GM18858 (cell line): ENCODE measurements at regions not wholly inside any gene's neighbourhood (a gene's known extent, or its start where the extent isn't known, plus 50 kb on each side); places are given as distances from the start of the nearest gene placed in this dataset.
"Not testable (repeated sequence)": the region's sequence is repeated elsewhere in the genome, so short reads cannot be mapped to it uniquely, and the experiment has no call there.

Experiments
- ATAC-seq: cut with Tn5 transposase; IDR thresholded peaks from one replicate; pipeline ENCODE4 v1.9.1; 2021; ENCODE audit not compliant: unreplicated experiment

DNA sequence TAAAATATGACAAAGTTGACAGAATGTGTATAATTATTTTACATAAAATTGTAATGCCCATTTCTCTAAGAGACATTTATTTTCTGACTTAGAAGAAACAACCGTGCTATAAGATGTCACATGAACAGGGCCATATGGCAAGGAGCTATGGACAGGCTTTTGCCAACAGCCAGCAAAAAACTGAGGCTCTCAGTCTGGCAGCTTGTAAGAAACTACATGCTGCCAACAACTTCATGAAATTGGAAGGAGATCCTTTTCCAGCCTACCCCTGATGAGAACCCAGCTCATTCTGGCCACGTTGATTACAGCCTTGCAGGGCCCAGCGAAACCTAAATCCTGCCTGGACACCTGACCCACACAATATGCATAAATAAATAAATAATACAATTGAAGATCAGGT lies 250.3 kb upstream of the ARSJ start:
- ATAC-seq, result no peak

DNA sequence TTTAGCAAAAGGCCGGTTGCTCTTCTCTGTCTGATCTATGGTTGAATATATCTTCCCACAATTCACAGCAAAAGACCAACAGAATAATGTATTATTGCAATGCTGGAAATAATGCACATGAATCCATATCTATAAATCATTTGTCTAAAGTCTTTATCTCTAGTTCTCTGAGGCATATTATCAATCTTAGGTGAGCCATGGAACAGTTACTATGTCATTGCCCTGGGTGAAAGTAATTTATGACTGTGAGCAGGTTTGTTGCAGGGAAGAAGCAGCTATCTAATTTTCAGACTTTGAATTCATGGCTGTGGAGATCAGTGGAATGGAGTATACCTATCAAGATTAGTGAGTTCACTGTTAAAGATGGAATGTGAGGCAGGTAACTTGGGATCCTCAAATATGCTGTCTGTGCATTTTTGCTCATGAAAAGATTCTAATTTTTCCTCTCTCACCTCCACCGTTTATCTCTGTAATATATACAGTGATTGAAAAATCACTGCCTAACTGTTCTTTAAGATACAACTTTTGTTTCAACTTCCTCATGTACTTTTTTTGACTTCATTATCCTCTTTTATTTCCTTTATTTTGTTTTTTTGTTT lies 256.8 kb upstream of the ARSJ start:
- ATAC-seq, result no peak

DNA sequence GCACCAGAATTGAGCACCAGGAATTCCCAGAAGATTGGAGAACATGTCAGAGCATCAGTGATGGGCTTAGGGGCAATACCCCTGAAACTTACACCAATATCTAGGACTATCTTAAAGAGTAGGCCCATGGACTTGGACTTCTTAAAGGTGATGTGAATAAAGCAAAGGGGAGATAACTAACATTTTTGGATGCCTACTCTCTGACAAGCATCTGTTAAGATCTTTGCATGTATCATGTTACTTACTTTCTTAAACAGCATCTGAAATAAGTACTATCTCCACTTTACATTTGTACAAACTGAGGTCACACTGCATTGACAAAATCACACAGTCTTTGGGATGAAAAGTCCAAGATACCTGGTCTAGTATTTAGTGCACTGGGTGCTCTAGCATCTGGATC lies 258.6 kb upstream of the ARSJ start:
- no peak for ATAC-seq

DNA sequence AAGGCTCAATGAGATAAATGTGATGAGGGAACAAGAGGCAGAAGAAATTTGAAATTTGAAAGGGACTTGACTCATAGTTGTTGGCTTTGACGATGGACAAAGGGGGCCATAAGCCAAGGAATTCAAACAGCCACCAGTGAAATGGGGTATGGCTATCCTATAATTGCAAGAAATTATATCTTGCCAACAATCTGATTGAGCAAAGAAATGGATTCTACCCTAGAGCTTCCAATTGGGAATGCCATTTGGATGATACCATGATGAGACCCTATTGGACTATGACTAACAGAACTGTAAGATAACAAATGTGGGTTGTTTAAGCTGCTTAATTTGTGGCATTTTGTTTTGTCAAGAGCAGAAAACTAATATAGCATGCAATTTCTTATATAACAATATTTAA lies 270.1 kb upstream of the ARSJ start:
- ATAC-seq, result no peak

DNA sequence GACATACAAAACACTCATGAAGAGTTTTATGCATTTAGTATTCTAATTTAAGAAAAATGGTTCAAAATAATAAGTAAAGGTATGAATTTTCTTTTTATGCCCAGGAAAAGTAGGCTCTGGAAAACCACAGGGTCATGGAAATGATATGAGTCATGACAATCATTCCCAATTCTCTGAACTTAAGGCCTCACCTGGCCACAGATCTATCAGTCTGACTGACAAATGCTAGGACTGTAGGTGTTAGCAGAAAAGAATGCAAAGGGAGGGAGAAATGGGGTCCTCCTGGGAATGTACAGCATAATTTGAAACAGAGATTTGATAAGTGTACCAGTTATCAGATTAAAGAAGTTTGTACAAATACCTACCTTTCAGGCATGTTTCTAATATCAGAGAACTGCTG lies 270.5 kb upstream of the ARSJ start:
- ATAC-seq, result no peak

DNA sequence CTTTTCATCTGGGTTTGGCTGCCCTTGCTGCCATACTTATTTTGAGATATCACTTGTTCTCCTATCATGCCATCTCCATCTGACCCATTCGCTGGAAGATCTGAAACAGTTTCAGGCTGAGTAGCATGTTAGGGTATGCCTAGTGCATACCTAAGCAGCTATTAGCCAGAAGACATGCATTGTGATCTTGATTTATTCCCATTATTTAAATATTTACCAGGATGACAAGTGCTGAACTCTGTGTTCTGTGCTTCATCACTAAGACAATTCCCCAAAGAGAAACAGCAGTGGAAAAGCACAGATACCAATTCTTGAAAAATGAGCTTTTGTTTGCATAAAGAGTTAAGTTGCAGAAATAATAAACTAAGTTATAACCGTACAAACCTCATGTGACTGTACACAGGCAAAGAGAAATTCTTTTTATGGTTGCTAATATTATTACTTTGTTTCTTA lies 271.0 kb upstream of the ARSJ start:
- ATAC-seq, result no peak

DNA sequence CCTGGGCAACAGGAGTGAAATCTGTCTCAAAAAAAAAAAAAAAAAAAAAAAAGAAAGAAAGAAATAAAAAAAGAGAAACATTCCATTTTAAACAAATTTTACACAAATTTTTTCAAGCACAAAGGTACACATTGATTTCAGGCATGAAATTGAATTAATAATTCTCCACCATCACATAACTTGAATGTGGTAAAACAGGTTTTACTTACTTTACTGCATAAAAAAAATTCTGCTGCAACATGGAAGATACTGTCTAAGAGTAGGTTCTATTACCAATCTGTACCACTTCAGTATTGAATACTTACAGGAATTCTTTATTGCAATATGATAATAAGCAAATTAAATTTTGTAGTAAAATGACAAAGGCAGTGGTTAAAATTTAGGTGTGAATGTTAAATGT lies 271.6 kb upstream of the ARSJ start:
- ATAC-seq, result no peak

DNA sequence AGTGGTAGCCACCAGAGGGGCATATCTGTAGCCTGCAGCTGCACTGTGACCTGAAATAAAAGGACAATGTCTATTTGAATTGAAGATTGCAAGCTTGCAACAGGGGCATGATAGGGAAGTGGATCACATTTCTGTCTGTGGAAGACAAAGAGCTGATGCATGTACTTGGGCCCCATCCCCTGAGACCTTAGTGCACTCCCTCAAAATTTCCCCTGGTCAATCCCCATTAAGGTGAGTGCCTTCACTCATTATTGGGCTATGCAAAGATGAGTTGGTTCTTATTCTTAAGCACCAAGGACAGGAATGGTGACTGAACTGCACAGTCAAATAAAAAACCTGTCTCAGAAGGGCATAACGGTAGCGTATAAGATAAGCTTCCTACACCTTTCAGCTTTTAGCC lies 273.1 kb upstream of the ARSJ start:
- no peak for ATAC-seq

DNA sequence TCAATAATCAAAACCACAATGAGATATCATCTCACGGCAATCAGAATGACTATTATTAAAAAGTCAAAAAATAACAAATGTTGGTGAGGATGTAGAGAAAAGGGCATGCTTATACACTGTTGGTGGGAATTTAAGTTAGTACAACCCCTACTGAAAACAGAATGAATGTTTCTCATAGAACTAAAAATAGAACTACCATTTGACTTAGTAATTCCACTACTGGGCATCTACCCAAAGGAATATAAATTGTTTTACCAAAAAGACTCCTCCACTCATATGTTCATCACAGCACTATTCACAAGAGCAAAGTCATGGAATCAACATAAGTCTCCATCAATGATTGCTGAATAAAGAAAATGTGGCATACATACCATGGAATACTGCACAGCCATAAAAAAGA lies 278.1 kb upstream of the ARSJ start:
- no peak for ATAC-seq

DNA sequence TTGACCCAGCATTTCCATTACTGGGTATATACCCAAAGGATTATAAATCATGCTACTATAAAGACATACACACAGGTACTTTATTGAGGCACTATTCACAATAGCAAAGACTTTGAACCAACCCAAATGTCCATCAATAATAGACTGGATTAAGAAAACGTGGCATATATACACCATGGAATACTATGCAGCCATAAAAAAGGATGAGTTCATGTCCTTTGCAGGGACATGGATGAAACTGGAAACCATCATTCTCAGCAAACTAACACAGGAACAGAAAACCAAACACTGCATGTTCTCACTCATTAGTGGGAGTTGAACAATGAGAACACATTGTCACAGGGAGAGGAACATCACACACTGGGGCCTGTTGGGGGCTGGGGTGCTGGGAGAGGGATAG lies 283.0 kb upstream of the ARSJ start:
- ATAC-seq, result not testable (repeated sequence)

DNA sequence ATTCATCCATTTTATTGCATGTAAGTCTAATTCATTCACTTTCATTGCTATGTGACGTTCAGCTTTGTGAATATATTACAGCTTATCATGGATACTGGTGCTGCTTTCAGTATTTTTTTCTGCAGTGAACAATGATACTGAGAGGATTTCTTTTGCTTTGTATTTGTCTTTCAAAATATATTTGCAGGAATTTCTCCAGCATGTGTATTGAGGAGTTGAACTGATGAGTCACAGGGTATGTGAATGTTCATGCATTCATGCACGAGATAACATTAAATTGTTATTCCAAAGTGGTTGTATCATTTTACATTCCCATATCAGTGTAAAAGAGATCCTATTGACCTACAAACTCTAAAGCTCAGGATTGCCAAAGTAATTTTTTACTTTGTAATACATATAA lies 283.8 kb upstream of the ARSJ start:
- no peak for ATAC-seq

DNA sequence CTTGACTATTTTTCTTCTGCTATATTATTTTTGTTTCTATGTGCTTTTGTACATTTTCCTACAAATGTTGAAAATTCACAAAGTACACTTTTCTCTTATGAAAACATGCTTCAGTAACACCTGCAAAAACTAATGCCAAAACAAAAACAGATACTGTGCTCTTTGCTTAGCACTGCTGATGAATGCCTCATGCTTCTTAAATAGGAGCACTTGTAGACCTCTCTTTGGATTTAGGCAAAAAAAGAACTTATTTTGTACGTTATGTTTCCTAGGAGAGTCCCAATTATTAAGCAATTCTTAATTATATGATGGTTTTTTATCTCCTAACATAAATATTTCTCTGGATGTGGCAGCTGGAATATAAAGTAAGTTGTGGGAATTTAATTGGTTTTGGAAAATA lies 285.0 kb upstream of the ARSJ start:
- ATAC-seq, result no peak

DNA sequence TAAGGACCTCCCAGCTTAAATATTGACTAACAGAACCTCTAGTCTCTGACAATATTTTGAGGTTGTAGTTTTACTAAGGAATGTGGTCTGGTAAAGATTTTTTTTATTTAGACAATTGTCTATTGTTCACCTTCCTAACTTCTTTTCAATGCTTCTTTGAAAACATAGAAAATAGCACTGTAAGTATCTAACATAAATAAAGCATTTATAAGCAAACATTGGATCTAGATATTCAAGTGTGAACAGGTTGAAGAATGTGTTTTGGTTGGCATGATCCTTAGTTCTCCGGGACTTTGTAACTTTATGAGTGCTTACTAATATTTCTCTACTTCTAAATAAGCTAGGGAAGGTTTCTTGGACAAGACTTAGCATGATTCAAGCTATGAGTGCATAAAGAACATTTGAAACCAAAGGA lies 285.4 kb upstream of the ARSJ start:
- no peak for ATAC-seq

DNA sequence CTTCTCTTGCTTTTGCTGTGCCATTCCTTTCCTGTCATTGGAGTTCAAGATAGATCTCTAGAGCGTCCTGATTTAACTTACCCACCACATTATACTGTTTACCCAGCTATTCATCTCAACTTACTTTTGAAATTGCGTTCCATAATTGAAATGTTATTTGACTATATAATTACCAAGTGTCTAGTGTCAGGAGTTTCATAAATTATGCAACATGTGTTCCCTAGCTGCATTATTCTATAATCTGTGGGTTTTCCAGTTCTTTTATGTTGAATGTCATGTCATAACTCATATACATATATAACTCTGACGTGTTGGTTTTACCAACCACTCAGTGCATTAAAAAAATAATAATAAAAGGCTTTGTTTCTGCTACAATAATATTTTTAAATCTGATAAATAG lies 285.9 kb upstream of the ARSJ start:
- no peak for ATAC-seq

DNA sequence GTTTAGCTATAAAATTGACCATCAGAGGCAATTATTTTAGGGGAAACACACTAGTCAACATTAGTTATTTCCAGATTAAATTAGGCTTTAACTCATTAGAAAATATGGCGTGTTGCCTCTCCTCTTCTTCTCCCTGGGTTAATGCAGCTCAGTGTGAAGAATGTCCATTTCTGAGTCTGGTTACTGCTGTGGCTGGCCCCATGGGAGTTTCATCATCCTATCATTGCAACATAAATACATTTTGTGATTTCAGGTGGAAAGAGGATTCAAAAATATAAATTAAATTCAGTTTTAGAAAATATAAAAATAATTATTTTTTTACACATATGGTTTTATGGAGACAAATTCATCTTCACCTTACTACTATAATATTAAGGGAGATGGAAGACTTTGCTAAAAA lies 288.5 kb upstream of the ARSJ start:
- ATAC-seq, result no peak

DNA sequence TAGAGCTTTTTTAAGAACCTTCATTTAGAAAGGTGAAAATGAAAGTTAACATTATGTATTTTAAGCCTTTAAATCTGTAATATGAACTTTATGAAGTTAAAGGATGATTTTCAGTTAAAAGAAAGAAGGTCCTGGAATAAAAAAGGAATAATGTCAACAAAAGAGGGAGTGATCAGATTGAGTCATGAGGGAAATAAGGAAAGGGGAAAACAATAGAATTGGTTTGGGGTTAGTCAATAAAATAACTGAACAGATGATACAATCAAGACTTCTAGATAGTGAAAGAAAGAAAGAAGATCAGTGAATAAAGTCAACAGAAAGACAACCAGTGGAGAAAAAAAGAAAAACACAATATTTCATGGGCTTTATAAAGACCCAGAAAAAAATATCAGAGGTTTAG lies 291.6 kb upstream of the ARSJ start:
- no peak for ATAC-seq

DNA sequence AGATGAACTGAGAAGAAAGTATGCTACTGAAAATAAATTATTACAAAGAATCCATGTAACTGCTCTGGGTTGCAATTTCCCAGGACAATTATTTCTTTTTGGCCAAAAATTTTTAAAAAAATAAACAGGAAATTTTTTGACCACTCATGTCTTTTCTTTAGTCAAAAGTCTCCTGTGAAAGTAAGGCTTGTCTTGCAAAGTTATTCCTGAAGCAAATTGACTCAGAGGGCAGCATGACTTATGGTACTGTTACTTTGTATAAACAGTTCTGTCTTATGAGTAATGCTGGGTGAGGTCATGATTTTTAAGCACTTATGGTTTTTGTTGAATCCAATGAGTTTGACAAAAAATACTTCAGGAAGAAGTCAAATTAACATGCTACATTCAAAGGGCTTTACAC lies 292.8 kb upstream of the ARSJ start:
- no peak for ATAC-seq

DNA sequence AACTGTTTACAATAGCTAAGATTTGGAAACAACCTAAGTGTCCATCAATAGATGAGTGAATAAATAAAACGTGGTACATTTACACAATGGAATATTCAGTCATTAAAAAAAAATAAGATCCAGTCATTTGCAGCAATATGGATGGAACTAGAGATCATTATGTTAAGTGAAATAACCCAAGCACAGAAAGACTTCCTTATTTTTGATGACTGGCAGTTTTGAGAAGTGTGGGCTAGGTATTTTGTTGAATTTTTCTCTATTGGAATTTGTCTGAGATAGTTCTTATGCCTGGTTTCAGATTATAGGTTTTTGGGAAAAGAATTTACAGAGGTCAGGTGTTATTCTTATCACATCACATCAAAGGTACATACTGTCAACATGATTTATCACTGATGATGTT lies 293.8 kb upstream of the ARSJ start:
- ATAC-seq, result no peak

DNA sequence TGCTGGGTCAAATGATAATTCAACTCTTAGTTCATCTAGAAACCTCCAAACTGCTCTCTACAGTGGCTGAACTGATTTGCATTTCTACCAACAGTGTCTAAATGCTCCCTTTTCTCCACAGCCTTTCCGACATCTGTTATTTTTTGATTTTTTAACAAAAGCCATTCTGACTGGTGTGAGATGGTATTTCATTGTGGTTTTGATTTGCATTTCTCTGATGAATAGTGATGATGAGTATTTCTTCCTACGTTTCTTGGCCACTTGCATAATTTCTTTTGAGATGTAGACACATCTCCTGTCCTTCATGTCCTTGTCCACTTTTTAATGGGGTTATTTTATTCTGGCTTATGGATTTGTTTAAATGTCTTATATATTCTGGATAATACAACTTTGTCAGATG lies 298.2 kb upstream of the ARSJ start:
- ATAC-seq, result no peak

DNA sequence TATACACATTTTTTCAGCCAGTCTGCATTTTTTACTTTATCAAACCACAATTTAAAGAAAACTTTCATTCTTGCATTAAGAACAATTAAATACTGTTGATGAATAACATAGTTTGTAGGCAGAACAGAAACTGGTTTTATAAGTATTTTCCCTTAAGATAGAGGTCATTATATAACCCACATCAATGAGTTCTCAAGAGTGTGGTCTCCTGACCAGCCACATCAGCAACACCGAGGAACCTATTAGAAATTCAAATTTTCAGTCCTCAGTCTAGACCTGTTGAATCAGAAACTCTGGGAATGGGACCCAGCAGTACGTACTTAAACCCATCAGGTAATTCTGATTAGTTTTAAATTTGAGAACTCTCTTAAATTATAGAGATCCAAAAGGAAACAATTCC lies 299.6 kb upstream of the ARSJ start:
- ATAC-seq, result no peak

DNA sequence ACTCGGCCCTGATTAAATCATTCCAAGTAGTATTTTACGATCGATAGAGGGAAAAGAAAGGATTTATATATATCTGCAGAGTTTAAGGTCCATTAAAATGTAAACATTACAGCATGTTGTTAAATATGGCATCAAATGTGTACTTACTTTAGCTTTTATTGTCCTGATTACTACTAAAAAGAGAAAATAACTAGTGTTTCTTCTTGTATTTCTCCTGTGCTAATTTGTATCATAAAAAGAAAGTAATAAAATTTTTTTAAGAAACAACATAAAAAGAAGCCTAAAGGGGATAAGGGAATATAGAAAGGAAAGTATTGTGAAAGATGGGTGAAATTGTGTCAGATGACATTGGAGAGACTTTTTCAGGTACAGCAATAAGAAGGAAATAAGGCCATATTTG lies 300.3 kb upstream of the ARSJ start:
- ATAC-seq, result no peak

DNA sequence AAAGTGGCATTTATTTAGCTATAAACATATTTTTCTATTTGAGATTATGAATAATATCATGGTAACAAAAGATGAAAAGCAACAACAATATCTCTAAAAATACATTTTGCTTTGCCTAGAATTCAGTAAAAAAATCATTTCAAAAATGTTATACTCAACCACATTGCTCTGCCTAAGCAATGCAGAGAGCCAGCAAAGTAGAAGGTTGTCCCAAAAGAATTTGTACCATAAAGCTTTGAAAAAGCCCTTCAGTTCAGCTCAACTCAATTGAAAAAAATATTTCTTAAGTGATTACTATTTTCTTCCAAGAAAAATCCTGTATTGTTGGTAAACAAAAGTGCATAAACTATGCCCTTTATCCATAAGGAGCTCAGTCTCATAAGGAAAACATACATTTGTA lies 301.2 kb upstream of the ARSJ start:
- no peak for ATAC-seq

DNA sequence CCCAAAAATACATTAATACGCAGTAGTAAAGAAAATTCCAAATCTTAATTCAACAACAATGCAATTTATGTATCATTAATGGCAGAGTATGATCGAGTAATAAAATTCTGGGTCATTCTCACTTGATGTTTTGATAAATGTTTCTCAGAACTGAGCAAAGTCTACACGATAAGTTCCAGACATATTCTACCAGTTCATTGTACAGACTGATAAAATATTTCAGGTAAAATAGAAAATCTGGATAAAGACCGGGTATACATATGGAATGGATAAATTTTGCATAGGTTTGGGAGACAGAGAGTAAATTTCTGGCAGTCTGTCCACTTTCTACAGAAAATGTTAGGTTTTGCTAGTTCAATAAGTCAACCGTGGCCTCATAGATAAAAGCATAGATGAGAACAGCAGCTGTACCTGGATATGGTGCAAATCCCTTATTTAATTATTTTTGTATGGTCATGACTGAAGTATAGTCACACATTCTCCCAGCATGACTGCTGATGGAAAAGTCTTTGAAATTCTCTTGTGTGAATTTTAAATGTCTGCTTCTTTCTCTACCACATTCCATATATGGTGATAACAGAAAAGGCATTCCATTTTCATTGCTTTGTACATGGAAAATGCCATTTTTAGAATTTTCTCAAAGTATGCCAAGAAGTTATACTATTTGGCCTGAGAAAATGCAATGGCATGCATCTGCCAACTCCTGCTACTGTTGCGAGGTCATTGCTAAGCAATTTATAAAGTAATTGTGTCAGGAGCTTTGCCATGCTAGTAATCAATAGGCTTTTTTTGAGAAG lies 301.9 kb upstream of the ARSJ start:
- ATAC-seq, result no peak
